ENCODE measurements at regions not wholly inside any gene's neighbourhood (a gene's known extent, or its start where the extent isn't known, plus 50 kb on each side); places are given as distances from the start of the nearest gene placed in this dataset.

DNA sequence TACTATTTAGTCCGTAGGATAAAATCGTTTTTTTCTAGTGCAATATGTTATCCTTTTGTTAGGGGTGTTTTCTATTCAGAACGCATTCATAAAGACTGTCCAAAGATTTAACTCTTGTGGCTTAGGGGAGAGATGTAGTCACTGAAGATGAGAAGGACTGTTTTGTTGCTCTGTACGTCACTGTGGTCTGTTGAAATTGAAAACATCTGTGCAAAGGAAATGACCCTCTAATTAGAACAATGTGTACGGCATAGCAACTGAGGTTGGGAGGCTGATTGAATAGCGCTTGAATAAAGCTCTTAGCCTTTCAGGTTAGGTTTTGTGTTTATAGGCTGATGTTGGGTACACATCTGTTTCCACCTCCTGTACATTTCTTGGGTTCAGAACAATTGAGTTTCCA is 453.4 kb upstream of the AKR1E2 start:
- no peak for DNase-seq

GRCh38 chr10:4371691-4372295 is 454.2 kb upstream of the AKR1E2 start:
- no peak for DNase-seq

- no peak for DNase-seq
Observed at GRCh38 chr10:4370376-4370775, 455.6 kb upstream of the AKR1E2 start.

- DNase-seq = no peak
Observed at GRCh38 chr10:4361581-4361980, 464.4 kb upstream of the AKR1E2 start.

- DNase-seq = no peak
Observed at GRCh38 chr10:4359003-4359402, 467.0 kb upstream of the AKR1E2 start.

DNA sequence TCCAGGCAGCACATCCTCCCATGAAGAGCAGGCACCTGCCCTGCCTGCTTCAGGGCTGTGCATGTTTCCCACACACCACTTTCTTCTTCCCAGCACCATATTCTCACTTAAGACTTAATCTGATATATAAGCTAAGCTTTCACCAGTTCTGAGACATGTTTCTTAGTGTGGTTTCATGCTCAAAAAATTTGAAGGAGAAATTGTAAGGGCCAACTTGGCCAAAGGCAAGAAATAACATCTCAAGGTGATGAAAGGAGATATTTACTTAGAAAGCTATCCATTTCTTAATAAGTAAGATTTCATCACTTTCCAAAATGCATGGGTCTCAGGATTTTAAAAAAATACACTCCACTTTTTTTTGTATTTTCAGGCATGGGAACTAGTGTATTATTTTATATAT is 468.1 kb upstream of the AKR1E2 start:
- DNase-seq = no peak

DNA sequence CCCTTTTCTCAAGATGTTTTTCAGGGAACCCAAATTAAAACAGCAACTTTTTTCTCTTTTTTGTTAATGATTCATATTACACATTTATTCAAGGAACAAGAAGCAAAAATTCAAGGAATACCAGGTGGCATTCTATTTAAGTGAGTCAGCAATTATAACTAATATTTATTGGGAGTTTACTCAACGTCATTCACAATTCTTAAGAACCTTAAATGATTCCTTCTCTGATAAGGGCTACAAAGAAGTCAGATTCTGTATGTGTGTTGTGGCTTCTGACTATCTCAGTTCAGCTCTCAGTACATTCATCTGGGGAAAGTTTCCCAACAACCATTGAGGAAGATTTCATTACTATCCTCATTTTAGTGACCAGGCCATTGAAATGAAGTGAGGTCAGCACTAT is 470.7 kb upstream of the AKR1E2 start:
- DNase-seq = no peak

- no peak for DNase-seq
Observed at GRCh38 chr10:4354382-4354812, 471.6 kb upstream of the AKR1E2 start.

DNA sequence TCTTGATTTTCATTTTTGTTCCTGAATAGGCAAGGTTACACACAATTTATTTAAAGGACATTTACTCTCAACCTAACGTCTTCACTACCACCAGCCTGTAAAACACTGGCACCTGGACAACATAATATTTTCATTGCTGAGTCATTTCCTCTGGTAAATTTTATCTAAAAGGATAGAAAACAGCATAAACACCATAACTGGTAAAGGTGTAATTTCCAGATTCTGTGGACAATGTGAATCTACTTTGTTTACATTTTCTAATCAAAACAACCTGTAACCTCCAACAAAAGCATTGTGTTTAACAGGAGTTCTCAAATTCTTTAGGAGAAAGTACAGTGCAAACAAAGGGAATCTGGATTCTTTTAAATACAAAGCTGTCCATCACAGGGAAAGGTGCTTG is 472.0 kb upstream of the AKR1E2 start:
- peak in 1 of 2 donors; percentile 7 for DNase-seq

DNA sequence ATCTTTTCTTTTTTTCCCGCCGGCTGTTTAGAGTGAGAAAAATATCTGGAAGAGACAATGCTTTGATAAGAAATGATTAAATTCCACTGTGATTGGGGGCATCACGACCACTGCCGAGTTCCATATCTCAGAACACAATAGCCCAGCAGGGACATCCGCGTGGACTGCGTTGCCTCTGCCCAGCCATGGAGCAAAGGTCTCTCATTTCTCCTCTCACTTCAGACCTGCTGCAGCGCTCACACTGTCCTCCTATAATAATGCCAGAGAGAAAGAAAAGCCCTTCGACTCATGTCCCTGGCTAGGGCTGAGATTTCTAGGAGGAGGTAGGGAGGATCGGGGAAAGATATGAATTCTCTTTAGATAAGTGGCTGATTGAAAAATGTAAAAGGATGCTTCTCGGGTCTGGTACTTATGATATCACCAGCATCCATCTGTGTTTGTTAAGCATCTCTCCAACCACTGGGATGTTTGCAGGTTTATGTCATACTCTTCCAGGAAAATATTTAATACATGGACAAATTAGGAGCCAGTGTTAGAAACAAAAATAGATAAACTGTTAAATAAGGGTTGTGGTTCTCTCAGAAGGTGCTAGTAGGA is 472.9 kb upstream of the AKR1E2 start:
- no peak for DNase-seq

DNA sequence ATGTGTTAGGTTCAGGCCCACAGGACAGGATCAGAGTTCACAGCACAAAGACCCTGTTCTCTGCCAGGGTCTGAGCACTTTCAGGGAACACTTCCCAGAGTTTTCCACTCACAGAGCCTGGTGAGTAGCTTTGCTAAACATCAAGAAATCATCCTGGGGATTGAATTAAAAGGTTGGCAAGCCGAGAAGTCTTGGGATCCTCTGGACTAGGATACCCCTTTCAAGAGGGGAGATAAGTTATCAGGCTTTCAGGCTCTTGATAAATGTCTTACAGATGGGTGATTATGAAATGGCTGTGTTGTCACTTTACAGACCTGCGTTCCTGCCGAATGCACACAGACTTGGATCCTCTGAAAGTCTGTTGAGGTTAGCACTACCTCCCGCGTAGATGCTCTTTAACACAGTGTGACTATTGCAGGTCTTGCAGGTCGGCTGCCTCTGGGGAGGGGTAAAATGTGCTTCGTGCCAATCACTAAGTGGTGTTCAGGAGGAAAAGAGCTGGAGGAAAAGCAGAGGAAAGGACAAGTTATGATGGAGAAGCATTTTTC is 473.5 kb upstream of the AKR1E2 start:
- DNase-seq = no peak

DNA sequence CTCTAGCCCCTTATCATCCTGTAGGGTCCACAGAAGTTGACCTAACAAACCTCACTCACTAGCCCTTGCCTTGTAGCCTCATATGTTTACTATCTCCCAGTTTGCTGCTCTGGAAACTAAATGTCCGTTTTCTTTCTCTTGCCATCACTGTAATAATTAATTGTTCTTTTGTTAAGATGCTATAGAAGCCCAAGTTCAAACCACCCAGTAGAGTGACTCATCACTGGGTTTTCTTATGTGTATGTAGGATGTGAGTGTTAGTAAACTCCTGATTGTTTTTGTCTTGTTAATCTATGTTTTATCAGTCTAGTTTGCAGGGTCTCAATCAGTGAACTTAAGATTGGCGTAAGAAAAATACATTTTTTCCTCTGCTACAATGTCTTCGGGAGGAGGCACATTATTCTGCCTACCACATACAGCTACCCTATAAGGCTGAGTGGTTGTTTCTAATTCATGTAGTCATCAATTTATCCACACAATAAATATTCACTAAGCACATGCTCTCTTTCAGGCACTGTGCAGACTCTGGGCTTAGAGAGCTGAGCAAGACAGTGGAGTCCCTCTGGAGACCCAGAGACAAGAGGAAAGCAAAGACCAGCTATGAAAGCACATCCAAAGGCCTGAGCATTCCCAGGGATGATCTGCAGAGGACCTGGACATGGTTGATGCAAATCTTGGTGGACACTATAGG is 474.1 kb upstream of the AKR1E2 start:
- no peak for DNase-seq

GRCh38 chr10:4347397-4347796 is 478.6 kb upstream of the AKR1E2 start:
- DNase-seq = no peak

- no peak for DNase-seq
Observed at GRCh38 chr10:4345877-4346646, 479.9 kb upstream of the AKR1E2 start.

- peak in 1 of 2 donors; percentile 32 for DNase-seq
Observed at GRCh38 chr10:4344492-4344994, 481.5 kb upstream of the AKR1E2 start.

DNA sequence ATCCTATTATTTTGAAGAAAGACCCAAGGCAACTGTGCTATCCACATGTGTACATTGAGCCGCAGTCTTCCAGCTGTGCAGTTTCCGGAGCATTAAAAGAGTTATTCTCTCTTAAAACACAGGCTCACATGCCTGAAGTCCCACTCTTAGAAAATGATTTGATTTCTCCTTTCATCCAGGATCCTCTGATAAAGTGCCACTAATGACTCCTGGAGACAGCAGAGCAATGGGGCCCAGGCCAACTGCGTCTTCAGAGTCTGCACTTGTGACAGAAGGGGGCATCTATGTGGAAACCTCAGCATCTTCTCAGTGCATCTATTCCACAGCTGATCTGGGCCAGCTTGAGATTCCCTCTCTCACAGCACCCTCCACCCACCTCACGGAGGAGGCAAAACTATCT is 482.1 kb upstream of the AKR1E2 start:
- no peak for DNase-seq

GRCh38 chr10:4343091-4343490 is 482.9 kb upstream of the AKR1E2 start:
- no peak for DNase-seq

DNA sequence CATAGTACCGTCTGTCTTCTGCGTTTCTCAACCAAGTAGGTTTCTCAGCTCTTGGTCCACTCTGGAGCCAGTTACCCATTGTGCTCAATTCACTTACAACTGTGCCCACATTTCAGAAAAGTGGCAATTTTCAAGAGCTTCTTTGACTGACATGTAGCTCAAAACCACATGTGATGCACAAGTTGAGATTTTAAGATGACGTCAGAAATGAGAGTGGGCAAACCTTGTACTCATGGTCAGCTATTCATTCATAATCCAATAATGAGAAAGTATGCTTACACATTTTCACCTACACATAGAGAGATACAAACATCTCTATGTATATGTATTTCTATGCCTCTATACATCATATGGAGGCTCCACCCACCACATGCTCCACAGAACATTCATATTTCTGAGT is 487.2 kb upstream of the AKR1E2 start:
- no peak for DNase-seq

DNA sequence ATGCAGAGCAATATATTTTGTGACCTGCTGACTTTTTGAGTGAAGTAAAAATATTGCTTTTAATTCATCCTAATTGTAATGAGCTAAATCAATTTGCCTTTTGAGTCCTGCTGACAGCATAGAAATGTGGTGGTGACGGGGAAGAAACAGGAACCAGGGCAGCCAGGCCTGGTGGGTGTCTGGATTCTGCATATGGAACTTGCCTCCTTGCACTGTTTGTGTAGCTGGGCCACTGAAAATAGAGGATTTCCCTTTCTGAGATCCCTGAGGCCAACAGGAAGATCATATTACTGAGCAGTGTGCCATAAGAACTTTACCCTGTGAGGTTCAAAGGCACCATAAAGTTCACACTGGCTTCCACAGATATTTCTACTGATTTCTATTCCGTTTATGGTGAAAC is 488.4 kb upstream of the AKR1E2 start:
- DNase-seq = no peak

- DNase-seq = no peak
Observed at GRCh38 chr10:4334871-4335270, 491.1 kb upstream of the AKR1E2 start.

DNA sequence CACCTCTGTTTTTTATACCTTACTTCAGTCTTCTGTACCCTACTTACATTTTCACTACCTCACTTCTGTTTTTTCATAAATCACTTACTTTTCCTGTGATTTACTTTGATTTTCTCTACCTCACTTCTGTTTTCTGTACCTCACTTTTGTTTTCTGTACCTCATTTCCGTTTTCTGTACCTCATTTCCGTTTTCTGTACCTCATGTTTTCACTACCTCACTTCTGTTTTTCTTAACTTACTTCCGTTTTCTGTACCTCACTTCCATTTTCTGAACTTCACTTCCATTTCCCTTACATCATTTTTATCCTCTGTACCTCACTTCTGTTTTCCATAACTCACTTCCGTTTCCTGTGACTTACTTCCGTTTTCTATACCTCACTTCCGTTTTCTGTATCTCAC is 492.0 kb upstream of the AKR1E2 start:
- DNase-seq = no peak

DNA sequence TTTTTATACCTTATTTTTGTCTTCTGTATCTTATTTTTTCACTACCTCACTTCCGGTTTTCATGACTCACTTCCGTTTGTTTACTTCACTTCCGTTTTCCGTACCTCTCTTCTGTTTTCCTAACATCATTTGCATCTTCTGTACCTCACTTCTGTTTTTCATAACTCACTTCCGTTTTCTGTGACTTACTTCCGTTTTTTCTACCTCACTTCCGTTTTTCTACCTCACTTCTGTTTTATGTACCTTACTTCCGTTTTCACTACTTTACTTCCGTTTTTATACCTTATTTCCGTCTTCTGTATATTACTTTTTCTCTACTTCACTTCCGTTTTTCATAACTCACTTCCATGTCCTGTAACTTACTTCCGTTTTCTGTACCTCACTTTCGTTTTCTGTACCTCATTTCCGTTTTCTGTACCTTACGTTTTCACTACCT is 492.5 kb upstream of the AKR1E2 start:
- DNase-seq = peak in 1 of 2 donors; percentile 20

All from CD4-positive, alpha-beta T cell treated with Interleukin-4 for 1 hour (primary cell).